Endothelial cell of umbilical vein (primary cell): ENCODE measurements at regions not wholly inside any gene's neighbourhood (a gene's known extent, or its start where the extent isn't known, plus 50 kb on each side); places are given as distances from the start of the nearest gene placed in this dataset.

ENCODE experiments used
- JUN ChIP-seq: IDR thresholded peaks from 2 replicates; pipeline ENCODE4 v1.6.1; 2011; ENCODE audit warnings: borderline replicate concordance, low read depth; ENCODE audit not compliant: insufficient read length, insufficient read depth
- POLR2A ChIP-seq: IDR thresholded peaks from 2 replicates; pipeline ENCODE4 v1.6.1; 2012; ENCODE audit warnings: low read depth, mild to moderate bottlenecking, control low read depth, low read length
- POLR2AphosphoS5 ChIP-seq: IDR thresholded peaks from 2 replicates; pipeline ENCODE4 v1.6.1; 2012; ENCODE audit warnings: low read depth, mild to moderate bottlenecking, control low read depth, low read length, moderate library complexity; ENCODE audit not compliant: insufficient read depth
- TF ChIP-seq, protein P1 (sequence below), 2 donors: IDR thresholded peaks; 1 replicate in 1 of 2; 2 replicates in 1 of 2; pipeline ENCODE4 v1.5.1; 2011; ENCODE audit warnings: low read length in 2 of 2, mild to moderate bottlenecking in 2 of 2, moderate library complexity in 2 of 2, control low read depth in 1 of 2, inconsistent platforms in 1 of 2, low read depth in 1 of 2; ENCODE audit not compliant: insufficient read depth in 1 of 2; ENCODE audit errors: extremely low read depth in 1 of 2
- TF ChIP-seq, protein P2 (sequence below): IDR thresholded peaks from 2 replicates; pipeline ENCODE4 v1.6.1; 2011; ENCODE audit not compliant: insufficient read depth, insufficient read length

DNA sequence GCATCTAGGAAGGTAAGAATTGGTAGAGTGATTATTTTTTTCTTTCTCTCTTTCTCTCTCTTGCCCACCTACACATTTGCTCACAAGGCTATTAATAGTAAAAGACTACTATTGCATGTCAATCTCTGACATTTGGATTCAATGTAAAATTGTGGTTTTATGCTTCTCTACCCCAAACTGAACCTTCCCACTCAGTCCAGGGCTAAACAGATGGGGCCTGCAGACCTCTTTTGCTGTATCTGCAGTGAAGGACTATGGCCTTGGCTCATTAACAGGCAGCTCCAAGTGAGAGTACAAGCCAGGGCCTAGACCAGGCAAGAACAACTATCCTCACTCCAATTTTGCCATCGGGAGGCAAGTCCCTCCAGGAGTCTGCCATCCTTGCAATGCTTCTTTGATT is 68.3 kb upstream of the ARL4C start:
- no peak for TF ChIP-seq JUN
- TF ChIP-seq, protein P1, sequence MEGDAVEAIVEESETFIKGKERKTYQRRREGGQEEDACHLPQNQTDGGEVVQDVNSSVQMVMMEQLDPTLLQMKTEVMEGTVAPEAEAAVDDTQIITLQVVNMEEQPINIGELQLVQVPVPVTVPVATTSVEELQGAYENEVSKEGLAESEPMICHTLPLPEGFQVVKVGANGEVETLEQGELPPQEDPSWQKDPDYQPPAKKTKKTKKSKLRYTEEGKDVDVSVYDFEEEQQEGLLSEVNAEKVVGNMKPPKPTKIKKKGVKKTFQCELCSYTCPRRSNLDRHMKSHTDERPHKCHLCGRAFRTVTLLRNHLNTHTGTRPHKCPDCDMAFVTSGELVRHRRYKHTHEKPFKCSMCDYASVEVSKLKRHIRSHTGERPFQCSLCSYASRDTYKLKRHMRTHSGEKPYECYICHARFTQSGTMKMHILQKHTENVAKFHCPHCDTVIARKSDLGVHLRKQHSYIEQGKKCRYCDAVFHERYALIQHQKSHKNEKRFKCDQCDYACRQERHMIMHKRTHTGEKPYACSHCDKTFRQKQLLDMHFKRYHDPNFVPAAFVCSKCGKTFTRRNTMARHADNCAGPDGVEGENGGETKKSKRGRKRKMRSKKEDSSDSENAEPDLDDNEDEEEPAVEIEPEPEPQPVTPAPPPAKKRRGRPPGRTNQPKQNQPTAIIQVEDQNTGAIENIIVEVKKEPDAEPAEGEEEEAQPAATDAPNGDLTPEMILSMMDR (IDR thresholded peaks at IDR 0.05; ENCODE audit: extremely low read depth in 1 of 2, insufficient read depth in 1 of 2, low read depth in 1 of 2, low read length in 2 of 2), result no peak
- no peak for TF ChIP-seq POLR2AphosphoS5
- TF ChIP-seq, protein P2, sequence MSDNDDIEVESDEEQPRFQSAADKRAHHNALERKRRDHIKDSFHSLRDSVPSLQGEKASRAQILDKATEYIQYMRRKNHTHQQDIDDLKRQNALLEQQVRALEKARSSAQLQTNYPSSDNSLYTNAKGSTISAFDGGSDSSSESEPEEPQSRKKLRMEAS, result no peak
- no peak for TF ChIP-seq POLR2A
